Prostate gland (tissue), 2 donors: ENCODE measurements at regions not wholly inside any gene's neighbourhood (a gene's known extent, or its start where the extent isn't known, plus 50 kb on each side); places are given as distances from the start of the nearest gene placed in this dataset.

Experiments
- DNase-seq: peaks from one replicate; pipeline ENCODE4 v3.0.0-alpha.2; 2019; ENCODE audit warnings: low spot score
- H3K27ac ChIP-seq, 2 donors: fragments of 200-600 bp; sonication (generic); 2 replicates each; pipeline ENCODE4 v1.5.1; 2017 to 2019
- H3K27me3 ChIP-seq: fragments of 200-600 bp; sonication (generic); replicated peaks from 2 replicates; pipeline ENCODE4 v1.5.1; 2019; ENCODE audit not compliant: insufficient read depth
- H3K36me3 ChIP-seq, 2 donors: fragments of 200-600 bp; sonication (generic); 1 replicate in 1 of 2; 2 replicates in 1 of 2; pipeline versions ENCODE4 v1.5.1 to v1.8.1; 2017 to 2019
- H3K4me1 ChIP-seq: fragments of 200-600 bp; sonication (generic); replicated peaks from 2 replicates; pipeline ENCODE4 v1.5.1; 2019
- H3K4me3 ChIP-seq, 2 donors: fragments of 200-600 bp; sonication (generic); 2 replicates each; pipeline ENCODE4 v1.5.1; 2017 to 2019
- H3K9me3 ChIP-seq: fragments of 200-600 bp; sonication (generic); 2 replicates; pipeline ENCODE4 v1.5.1; 2017
- POLR2A ChIP-seq: fragments of 450-650 bp; IDR thresholded peaks from one replicate; pipeline ENCODE4 v1.6.1; 2016; ENCODE audit warnings: antibody characterized with exemption, mild to moderate bottlenecking
- POLR2AphosphoS5 ChIP-seq: sonication (generic); formaldehyde crosslinking; IDR thresholded peaks from one replicate; pipeline ENCODE4 v1.6.1; 2017; ENCODE audit warnings: antibody characterized with exemption
- WGBS: methylation state at CpG from one replicate; pipeline ENCODE4 v1.1.5; 2018; 5-methylcytosine and 5-hydroxymethylcytosine counted together
- intact Hi-C: fragments of 100-400 bp; cut with DNase I; formaldehyde crosslinking; loops from one replicate; pipeline ENCODE4 v1.14.2; 2022
- TF ChIP-seq, protein P1 (sequence below), 4 experiments: fragments of 200-600 bp in 2 of 4; fragments of 450-650 bp in 2 of 4; sonication (generic) in 2 of 4; IDR thresholded peaks; 1 replicate in 3 of 4; 2 replicates in 1 of 4; pipeline ENCODE4 v1.5.1; 2016 to 2019; ENCODE audit warnings: antibody characterized with exemption in 4 of 4, mild to moderate bottlenecking in 2 of 4, moderate library complexity in 2 of 4

DNA sequence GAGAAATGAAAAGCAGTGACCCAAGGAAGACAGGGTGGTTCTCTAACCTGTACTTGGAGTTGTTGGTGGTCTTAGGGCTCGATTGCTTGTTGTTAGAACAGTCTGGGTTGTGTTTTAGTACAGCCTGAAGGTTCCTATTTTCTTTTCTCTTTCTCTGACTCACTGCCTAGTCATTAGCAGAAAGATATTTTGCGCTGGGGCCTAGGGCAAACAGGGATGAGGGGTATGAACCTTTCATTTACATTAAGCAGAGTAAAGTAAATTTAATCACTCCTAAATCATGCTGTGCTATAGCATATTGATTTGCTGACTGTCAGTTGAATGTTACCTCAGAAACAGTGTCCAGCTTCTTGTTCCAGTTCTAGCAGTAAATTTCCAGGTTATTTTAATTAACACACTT, 197.2 kb downstream of the RWDD3 start:
- DNase-seq, result no peak
- H3K9me3 ChIP-seq, result no peaks in the 10 kb centered on the region
- no peak for TF ChIP-seq POLR2A
- TF ChIP-seq, protein P1, sequence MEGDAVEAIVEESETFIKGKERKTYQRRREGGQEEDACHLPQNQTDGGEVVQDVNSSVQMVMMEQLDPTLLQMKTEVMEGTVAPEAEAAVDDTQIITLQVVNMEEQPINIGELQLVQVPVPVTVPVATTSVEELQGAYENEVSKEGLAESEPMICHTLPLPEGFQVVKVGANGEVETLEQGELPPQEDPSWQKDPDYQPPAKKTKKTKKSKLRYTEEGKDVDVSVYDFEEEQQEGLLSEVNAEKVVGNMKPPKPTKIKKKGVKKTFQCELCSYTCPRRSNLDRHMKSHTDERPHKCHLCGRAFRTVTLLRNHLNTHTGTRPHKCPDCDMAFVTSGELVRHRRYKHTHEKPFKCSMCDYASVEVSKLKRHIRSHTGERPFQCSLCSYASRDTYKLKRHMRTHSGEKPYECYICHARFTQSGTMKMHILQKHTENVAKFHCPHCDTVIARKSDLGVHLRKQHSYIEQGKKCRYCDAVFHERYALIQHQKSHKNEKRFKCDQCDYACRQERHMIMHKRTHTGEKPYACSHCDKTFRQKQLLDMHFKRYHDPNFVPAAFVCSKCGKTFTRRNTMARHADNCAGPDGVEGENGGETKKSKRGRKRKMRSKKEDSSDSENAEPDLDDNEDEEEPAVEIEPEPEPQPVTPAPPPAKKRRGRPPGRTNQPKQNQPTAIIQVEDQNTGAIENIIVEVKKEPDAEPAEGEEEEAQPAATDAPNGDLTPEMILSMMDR (IDR thresholded peaks at IDR 0.05), result no peak
- no peak for TF ChIP-seq POLR2AphosphoS5
- no peaks in the 10 kb centered on the region for H3K27me3 ChIP-seq
- intact Hi-C loops, result no loop called here
- no peaks in the 10 kb centered on the region for H3K36me3 ChIP-seq
- WGBS, result 51% methylated on average over 2 of the region's 2 CpGs
- H3K4me1 ChIP-seq, result no peaks in the 10 kb centered on the region
- no peak overlapping the region for H3K4me3 ChIP-seq
- no peak overlapping the region for H3K27ac ChIP-seq

DNA sequence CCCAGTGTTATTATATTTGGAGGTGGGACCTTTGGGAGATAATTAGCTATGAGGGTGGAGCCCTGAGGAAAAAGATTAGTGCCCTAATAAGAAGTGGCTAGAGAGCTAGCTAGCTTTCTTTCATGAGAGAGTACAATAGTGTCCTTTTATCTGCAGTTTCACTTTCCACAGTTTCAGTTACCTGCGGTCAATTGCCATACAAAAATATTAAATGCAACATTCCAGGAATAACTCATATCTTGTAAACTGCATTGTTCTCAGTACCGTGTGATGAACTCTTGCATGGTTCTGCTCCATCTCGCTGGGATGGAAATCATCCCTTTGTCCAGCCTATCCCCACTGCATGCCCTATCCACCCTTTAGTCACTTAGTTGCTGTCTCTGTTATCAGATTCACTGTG, 201.6 kb downstream of the RWDD3 start:
- no peaks in the 10 kb centered on the region for H3K9me3 ChIP-seq
- H3K36me3 ChIP-seq, result no peaks in the 10 kb centered on the region
- no peak for TF ChIP-seq POLR2AphosphoS5
- TF ChIP-seq POLR2A, result no peak
- TF ChIP-seq, protein P1 (IDR thresholded peaks at IDR 0.05), result no peak
- no peaks in the 10 kb centered on the region for H3K4me1 ChIP-seq
- no peak for DNase-seq
- intact Hi-C loops, result no loop called here
- WGBS, result 69% methylated on average over 3 of the region's 3 CpGs
- no peak overlapping the region for H3K27ac ChIP-seq
- no peaks in the 10 kb centered on the region for H3K27me3 ChIP-seq
- no peak overlapping the region for H3K4me3 ChIP-seq

DNA sequence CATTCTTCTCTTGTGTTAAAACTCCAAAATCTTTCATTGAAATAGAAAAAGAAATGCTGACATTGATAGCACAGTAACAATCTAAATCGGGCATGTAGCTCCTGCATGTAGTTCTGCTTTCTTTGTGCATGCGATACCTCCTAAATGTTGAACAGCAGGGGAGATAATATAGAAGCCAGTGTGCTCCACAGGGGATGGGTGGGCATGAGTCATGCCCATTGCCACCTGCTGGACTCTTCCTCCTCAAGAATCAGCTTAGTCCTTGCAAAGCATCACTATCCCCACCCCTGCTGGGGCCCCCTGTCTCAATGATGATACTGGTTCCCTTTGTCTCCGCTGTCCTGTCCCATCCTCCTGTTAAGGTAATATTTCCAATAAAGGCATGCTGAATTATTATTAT, 203.0 kb downstream of the RWDD3 start:
- Histone ChIP-seq H3K27me3 (no peaks in the 10 kb centered on the region), H3K27ac (no peak overlapping the region), H3K4me1 (no peaks in the 10 kb centered on the region), H3K36me3 (no peaks in the 10 kb centered on the region), H3K4me3 (no peak overlapping the region), H3K9me3 (no peaks in the 10 kb centered on the region)
- WGBS, result 72% methylated on average over 3 of the region's 3 CpGs
- TF ChIP-seq POLR2AphosphoS5 (no peak), POLR2A (no peak)
- TF ChIP-seq, protein P1 (IDR thresholded peaks at IDR 0.05), result no peak
- no peak for DNase-seq
- intact Hi-C loops, result no loop called here

DNA sequence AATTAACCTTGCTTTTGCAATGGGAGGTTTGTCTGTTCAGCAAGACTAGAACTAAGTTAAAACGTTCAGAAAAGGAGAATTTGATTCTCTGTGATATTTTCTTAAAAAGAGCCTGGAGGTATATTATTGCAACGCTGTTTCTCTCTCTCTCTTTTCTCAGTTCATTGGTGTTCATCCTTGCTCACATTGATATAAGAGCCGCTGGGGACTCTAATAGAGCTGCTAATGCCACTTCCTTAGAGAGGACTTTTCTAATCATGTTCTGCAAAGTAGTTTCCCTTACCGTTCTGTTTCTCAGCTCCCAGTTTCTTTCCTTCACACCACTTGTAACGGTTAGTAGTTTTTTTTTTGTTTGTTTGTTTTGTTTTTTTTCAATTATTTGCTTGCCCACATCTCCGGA, 203.8 kb downstream of the RWDD3 start:
- no peak overlapping the region for H3K27ac ChIP-seq
- no peaks in the 10 kb centered on the region for H3K36me3 ChIP-seq
- no peaks in the 10 kb centered on the region for H3K27me3 ChIP-seq
- DNase-seq, result no peak
- H3K4me1 ChIP-seq, result no peaks in the 10 kb centered on the region
- 55% methylated on average over 6 of the region's 6 CpGs for WGBS
- intact Hi-C loops, result no loop called here
- H3K4me3 ChIP-seq, result no peak overlapping the region
- no peaks in the 10 kb centered on the region for H3K9me3 ChIP-seq
- TF ChIP-seq POLR2A (no peak), POLR2AphosphoS5 (no peak)
- TF ChIP-seq, protein P1 (IDR thresholded peaks at IDR 0.05), result no peak

DNA sequence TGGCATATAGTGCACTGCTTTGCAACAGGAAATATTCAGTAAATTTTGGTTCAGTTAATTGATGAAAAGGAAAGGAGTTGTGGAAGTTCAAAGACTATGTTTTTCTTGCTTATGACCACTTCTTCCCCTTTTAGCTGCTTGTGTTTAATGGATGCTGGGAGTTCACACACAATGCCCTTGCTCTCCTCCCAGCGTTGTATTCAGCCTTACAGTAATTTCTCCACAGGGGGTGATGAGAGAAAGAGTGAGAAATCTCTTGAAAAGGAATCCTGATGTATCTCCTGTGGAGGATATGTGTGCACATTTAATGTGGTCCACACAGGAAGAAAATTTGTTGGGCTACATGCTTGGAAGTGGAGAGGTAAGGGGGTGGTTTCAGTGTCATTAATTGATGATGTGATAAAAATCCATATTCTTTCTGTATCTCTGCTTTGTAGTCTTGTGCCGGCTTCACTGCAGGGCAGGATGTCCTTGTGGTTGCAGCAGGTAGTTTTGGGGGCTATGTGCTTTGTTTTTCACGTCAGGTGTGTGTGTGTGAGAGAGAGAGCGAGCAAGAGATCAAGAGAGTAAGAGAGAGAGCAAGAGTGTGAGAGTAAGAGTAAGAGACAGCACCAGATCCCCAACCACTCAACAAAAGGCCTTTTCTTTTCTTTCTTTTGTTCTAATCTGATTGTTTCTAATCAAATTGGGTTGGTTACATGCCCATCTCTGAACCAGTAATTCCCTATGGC, 204.4 kb downstream of the RWDD3 start:
- TF ChIP-seq POLR2AphosphoS5 (no peak), POLR2A (no peak)
- TF ChIP-seq, protein P1 (IDR thresholded peaks at IDR 0.05), result no peak
- Histone ChIP-seq H3K27me3 (no peaks in the 10 kb centered on the region), H3K4me3 (no peak overlapping the region), H3K9me3 (no peaks in the 10 kb centered on the region), H3K36me3 (no peaks in the 10 kb centered on the region), H3K27ac (no peak overlapping the region), H3K4me1 (no peaks in the 10 kb centered on the region)
- no peak for DNase-seq
- WGBS, result 71% methylated on average over 4 of the region's 4 CpGs
- intact Hi-C loops, result no loop called here
